ENCODE measurements at regions not wholly inside any gene's neighbourhood (a gene's known extent, or its start where the extent isn't known, plus 50 kb on each side); places are given as distances from the start of the nearest gene placed in this dataset.

DNA sequence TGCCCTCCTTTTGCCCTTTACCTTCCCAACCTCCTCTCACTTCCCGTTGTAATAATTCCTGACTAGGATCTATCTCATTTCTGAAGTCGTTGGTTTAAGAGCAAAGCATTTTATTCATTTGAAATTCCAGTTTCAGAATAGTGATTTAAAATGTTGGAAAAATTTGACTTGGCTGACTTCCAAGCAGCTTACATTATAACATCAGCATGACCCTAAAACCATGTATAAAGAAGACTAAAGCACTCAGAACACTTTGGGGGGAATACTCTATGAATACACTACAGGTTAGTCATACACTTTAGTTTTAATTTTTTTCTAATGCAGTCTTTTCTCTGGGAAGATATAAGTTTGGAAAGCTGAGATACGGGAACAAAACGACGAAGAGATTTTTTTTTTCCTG, 161.1 kb downstream of the BTG1 start:
- no peaks in the 10 kb centered on the region for H3K9me3 ChIP-seq
- TF ChIP-seq, protein P1, sequence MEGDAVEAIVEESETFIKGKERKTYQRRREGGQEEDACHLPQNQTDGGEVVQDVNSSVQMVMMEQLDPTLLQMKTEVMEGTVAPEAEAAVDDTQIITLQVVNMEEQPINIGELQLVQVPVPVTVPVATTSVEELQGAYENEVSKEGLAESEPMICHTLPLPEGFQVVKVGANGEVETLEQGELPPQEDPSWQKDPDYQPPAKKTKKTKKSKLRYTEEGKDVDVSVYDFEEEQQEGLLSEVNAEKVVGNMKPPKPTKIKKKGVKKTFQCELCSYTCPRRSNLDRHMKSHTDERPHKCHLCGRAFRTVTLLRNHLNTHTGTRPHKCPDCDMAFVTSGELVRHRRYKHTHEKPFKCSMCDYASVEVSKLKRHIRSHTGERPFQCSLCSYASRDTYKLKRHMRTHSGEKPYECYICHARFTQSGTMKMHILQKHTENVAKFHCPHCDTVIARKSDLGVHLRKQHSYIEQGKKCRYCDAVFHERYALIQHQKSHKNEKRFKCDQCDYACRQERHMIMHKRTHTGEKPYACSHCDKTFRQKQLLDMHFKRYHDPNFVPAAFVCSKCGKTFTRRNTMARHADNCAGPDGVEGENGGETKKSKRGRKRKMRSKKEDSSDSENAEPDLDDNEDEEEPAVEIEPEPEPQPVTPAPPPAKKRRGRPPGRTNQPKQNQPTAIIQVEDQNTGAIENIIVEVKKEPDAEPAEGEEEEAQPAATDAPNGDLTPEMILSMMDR (IDR thresholded peaks at IDR 0.05; ENCODE audit: low read depth, low read length): no peak
- H3K36me3 ChIP-seq: no peaks in the 10 kb centered on the region
- H3K4me1 ChIP-seq: peaks cover 10% of the 10 kb centered on the region
- H3K27me3 ChIP-seq: peaks cover 4% of the 10 kb centered on the region; the same call in 1 of the 2 replicates
- H3K4me3 ChIP-seq (ENCODE audit: low read depth, low read length): no peak overlapping the region
- DNase-seq: no peak

DNA sequence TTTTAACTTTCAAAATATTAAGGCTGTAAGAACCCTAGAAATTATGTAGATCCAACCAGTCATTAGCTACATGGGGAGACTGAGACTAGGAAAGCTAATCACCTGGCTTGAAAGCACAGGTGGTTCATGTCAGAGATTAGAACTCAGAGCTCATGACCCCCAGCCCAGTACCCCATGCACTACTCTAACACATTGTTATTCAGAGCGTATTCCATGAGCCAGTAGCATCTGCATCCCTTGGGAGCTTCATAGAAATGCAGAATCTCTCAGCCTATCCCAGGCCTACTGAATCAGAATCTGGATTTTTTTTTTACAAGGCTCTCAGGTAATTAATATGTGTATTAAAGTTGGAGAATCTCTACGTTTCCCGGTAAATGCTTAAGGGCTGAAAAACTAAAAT, 161.7 kb downstream of the BTG1 start:
- TF ChIP-seq, protein P1 (IDR thresholded peaks at IDR 0.05; ENCODE audit: low read depth, low read length): no peak
- H3K27me3 ChIP-seq: peaks cover 4% of the 10 kb centered on the region; the same call in 1 of the 2 replicates
- peaks cover 10% of the 10 kb centered on the region for H3K4me1 ChIP-seq

DNA sequence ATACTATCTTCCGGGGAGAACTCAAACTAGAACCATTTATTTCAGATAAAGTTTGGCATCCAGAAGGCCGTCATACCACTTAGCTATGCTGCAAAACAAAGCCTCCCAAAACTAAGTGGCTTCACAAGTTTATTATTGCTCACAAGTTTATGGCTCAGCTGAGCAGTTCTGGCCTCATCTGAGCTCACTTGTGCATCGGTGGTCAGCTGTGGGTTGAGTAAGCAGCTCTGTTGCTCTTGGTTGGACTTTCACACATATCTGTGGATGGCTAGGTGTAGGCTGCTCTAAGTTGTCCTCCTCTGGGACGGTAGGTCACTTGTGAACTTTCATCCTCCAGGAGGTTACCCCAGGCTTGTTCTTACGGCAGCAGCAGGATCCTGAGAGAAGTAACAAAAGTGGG, 162.7 kb downstream of the BTG1 start:
- no peaks in the 10 kb centered on the region for H3K36me3 ChIP-seq
- TF ChIP-seq, protein P1 (IDR thresholded peaks at IDR 0.05; ENCODE audit: low read depth, low read length): no peak
- peaks cover 10% of the 10 kb centered on the region for H3K4me1 ChIP-seq
- H3K9me3 ChIP-seq: no peaks in the 10 kb centered on the region
- H3K4me3 ChIP-seq (ENCODE audit: low read depth, low read length): no peak overlapping the region
- DNase-seq: no peak
- H3K27me3 ChIP-seq: peaks cover 4% of the 10 kb centered on the region; the same call in 1 of the 2 replicates

More for the DNA sequence above, 161.7 kb downstream of the BTG1 start:
- Histone ChIP-seq H3K4me3 (ENCODE audit: low read depth, low read length) (no peak overlapping the region), H3K36me3 (no peaks in the 10 kb centered on the region), H3K9me3 (no peaks in the 10 kb centered on the region)
- no peak for DNase-seq

DNA sequence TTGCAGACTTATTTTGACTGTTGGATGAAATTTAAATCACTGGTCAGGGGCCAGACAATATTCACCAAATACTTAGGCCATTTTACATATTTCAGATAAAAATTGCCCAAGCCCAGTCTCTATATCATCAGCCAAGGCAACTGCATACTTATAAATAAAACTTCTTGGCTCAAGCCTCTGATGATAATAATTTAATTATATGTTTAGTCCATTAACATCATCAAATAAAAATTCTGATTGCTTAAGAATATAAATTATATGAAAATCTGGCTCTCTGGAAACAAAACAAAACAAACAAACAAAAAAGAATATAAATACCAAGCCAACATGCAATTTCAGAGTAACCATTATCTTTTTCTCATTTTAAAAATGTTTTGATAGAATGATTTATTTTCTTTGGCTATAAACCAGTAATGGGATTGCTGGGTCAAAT, 165.2 kb downstream of the BTG1 start:
- TF ChIP-seq, protein P1 (IDR thresholded peaks at IDR 0.05; ENCODE audit: low read depth, low read length): no peak
- Histone ChIP-seq H3K27me3 (peaks cover 4% of the 10 kb centered on the region; the same call in 1 of the 2 replicates), H3K4me3 (ENCODE audit: low read depth, low read length) (no peak overlapping the region), H3K36me3 (no peaks in the 10 kb centered on the region), H3K9me3 (no peaks in the 10 kb centered on the region), H3K4me1 (peaks cover 5% of the 10 kb centered on the region)
- no peak for DNase-seq

DNA sequence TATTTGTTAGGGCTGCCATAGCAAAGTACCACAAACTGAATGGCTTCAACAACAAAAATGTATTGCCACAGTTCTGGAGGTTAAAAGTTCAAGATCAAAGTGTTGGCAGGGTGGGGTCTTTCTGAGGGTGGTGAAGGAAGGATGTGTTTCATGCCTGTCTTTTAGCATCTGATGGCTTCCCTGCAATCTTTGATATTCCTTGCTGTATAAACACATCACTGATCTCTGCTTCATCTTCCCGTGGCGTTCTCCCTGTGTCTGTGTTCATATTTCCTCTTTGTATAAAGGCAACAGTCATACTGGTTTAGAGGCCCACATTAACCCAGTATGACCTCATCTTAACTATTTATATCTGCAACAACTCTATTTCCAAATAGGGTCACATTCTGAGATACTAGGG, 167.5 kb downstream of the BTG1 start:
- DNase-seq: no peak
- Histone ChIP-seq H3K27me3 (peaks cover 3% of the 10 kb centered on the region; the same call in 1 of the 2 replicates), H3K36me3 (no peaks in the 10 kb centered on the region), H3K4me1 (peaks cover 15% of the 10 kb centered on the region), H3K4me3 (ENCODE audit: low read depth, low read length) (no peak overlapping the region), H3K9me3 (no peaks in the 10 kb centered on the region)
- TF ChIP-seq, protein P1 (IDR thresholded peaks at IDR 0.05; ENCODE audit: low read depth, low read length): no peak

DNA sequence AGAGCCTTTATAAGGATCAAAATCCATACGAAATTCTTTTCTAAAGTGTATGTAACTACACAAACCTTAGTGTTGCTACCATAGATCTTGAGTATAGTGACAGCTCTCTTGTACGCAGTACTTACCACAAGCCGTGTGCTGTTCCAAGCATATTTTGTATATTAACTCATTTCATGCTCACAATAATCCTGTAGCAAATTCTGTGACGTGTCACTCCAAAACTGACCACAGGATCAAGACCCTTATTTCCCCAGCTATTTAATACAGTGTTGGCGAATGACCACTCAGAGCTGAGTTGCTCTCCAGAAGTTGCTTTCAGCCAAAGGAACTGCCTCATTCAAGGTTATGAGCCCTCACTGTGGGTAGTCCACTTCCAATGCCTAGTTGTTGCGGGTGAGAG, 169.8 kb downstream of the BTG1 start:
- H3K36me3 ChIP-seq: no peaks in the 10 kb centered on the region
- DNase-seq: no peak
- peaks cover 15% of the 10 kb centered on the region for H3K4me1 ChIP-seq
- no peaks in the 10 kb centered on the region for H3K27me3 ChIP-seq
- no peak overlapping the region for H3K4me3 ChIP-seq (ENCODE audit: low read depth, low read length)
- H3K9me3 ChIP-seq: no peaks in the 10 kb centered on the region
- TF ChIP-seq, protein P1 (IDR thresholded peaks at IDR 0.05; ENCODE audit: low read depth, low read length): no peak

Measured in BE2C (cell line).